C4-2B (cell line): ENCODE measurements at regions not wholly inside any gene's neighbourhood (a gene's known extent, or its start where the extent isn't known, plus 50 kb on each side); places are given as distances from the start of the nearest gene placed in this dataset.

Experiments
- ZFX ChIP-seq: fragments of 450-650 bp; IDR thresholded peaks from 2 replicates; pipeline ENCODE4 v1.6.1; 2017
- TF ChIP-seq, protein P1 (sequence below): fragments of 450-650 bp; conservative IDR thresholded peaks from 2 replicates; pipeline ENCODE4 v1.5.1; 2017; ENCODE audit warnings: mild to moderate bottlenecking

DNA sequence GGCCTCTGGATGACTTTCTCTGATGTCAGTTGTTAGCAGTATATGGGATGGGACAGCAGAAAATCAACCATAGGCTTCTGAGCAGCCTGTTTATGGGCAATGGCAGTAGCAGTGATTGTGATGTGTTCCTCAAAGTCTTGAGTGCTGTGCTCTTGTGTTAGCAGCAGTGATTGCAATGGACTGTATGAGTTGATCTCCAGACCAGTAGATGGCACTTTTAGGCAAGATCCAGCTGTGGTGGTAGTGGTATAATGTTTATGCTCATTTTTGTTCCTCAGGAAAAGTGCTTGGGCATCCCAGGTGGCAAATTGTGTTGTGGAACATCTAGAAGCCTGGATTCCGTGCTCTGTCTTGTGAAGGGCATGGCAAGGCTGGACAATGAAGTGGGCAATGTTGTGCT, 181.6 kb upstream of the SYNCRIP start:
- TF ChIP-seq, protein P1, sequence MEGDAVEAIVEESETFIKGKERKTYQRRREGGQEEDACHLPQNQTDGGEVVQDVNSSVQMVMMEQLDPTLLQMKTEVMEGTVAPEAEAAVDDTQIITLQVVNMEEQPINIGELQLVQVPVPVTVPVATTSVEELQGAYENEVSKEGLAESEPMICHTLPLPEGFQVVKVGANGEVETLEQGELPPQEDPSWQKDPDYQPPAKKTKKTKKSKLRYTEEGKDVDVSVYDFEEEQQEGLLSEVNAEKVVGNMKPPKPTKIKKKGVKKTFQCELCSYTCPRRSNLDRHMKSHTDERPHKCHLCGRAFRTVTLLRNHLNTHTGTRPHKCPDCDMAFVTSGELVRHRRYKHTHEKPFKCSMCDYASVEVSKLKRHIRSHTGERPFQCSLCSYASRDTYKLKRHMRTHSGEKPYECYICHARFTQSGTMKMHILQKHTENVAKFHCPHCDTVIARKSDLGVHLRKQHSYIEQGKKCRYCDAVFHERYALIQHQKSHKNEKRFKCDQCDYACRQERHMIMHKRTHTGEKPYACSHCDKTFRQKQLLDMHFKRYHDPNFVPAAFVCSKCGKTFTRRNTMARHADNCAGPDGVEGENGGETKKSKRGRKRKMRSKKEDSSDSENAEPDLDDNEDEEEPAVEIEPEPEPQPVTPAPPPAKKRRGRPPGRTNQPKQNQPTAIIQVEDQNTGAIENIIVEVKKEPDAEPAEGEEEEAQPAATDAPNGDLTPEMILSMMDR: no peak; the same call in 1 of the 2 replicates
- no peak for TF ChIP-seq ZFX
